HG02938 (cell line): ENCODE measurements at regions not wholly inside any gene's neighbourhood (a gene's known extent, or its start where the extent isn't known, plus 50 kb on each side); places are given as distances from the start of the nearest gene placed in this dataset.
A peak's percentile ranks its signal among the peaks of the same experiment; 100 is the strongest.
"Not testable (repeated sequence)": the region's sequence is repeated elsewhere in the genome, so short reads cannot be mapped to it uniquely, and the experiment has no call there.

Experiments
- ATAC-seq: cut with Tn5 transposase; IDR thresholded peaks from one replicate; pipeline ENCODE4 v1.9.1; 2021; ENCODE audit warnings: mild to moderate bottlenecking, moderate library complexity; ENCODE audit not compliant: unreplicated experiment

GRCh38 chr10:28188526-28188925 lies 114.3 kb downstream of the MPP7 start:
- no peak for ATAC-seq

- ATAC-seq, result no peak
These were observed 115.8 kb downstream of the MPP7 start for GRCh38 chr10:28186887-28187578.

GRCh38 chr10:28186461-28186860 lies 116.4 kb downstream of the MPP7 start:
- ATAC-seq, result no peak

GRCh38 chr10:28184810-28185209 lies 118.1 kb downstream of the MPP7 start:
- ATAC-seq, result no peak

GRCh38 chr10:28181478-28182096 lies 121.3 kb downstream of the MPP7 start:
- ATAC-seq, result no peak

GRCh38 chr10:28180654-28181053 lies 122.2 kb downstream of the MPP7 start:
- ATAC-seq, result no peak

GRCh38 chr10:28179743-28180099 lies 123.1 kb downstream of the MPP7 start:
- ATAC-seq, result no peak

GRCh38 chr10:28179006-28179742 lies 123.7 kb downstream of the MPP7 start:
- peak; percentile 61 for ATAC-seq

GRCh38 chr10:28177944-28178637 lies 124.8 kb downstream of the MPP7 start:
- peak; percentile 53 for ATAC-seq

GRCh38 chr10:28176498-28176897 lies 126.4 kb downstream of the MPP7 start:
- not testable (repeated sequence) for ATAC-seq

GRCh38 chr10:28172223-28172610 lies 130.6 kb downstream of the MPP7 start:
- no peak for ATAC-seq

- no peak for ATAC-seq
These were observed 131.2 kb downstream of the MPP7 start for GRCh38 chr10:28171468-28172222.

- ATAC-seq, result peak; percentile 97
These were observed 133.3 kb downstream of the MPP7 start for GRCh38 chr10:28169525-28169924.

GRCh38 chr10:28160866-28161405 lies 141.9 kb downstream of the MPP7 start:
- ATAC-seq, result no peak

- ATAC-seq, result no peak
These were observed 145.5 kb downstream of the MPP7 start for GRCh38 chr10:28157379-28157778.

- no peak for ATAC-seq
These were observed 147.1 kb downstream of the MPP7 start for GRCh38 chr10:28155726-28156125.

GRCh38 chr10:28151636-28152035 lies 151.2 kb downstream of the MPP7 start:
- no peak for ATAC-seq

GRCh38 chr10:28149746-28150145 lies 150.9 kb upstream of the ODAD2 start:
- no peak for ATAC-seq

GRCh38 chr10:28147706-28148105 lies 148.8 kb upstream of the ODAD2 start:
- ATAC-seq, result no peak

GRCh38 chr10:28139138-28139537 lies 140.3 kb upstream of the ODAD2 start:
- ATAC-seq, result no peak
